ENCODE measurements at regions not wholly inside any gene's neighbourhood (a gene's known extent, or its start where the extent isn't known, plus 50 kb on each side); places are given as distances from the start of the nearest gene placed in this dataset.

DNA sequence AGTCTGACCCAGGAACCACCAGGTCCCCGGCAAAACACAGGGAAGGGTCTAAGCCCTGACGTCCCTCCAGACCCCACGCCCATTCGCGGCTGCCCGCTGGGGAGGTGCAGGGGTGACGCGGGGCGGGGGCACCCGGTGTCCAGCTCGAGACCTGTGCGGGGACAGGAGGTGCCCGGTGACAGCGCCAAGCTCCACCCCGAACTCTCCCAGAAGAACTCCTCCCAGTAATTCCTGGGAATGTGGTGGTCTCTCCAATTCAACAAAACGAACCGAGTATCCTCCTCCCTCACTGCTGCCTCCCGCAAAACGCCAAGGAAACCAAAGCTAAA lies 164.1 kb upstream of the PDE10A start:
- in situ Hi-C loops (cut with HindIII; ENCODE audit: low sequenced_read_pairs) = no loop called here

DNA sequence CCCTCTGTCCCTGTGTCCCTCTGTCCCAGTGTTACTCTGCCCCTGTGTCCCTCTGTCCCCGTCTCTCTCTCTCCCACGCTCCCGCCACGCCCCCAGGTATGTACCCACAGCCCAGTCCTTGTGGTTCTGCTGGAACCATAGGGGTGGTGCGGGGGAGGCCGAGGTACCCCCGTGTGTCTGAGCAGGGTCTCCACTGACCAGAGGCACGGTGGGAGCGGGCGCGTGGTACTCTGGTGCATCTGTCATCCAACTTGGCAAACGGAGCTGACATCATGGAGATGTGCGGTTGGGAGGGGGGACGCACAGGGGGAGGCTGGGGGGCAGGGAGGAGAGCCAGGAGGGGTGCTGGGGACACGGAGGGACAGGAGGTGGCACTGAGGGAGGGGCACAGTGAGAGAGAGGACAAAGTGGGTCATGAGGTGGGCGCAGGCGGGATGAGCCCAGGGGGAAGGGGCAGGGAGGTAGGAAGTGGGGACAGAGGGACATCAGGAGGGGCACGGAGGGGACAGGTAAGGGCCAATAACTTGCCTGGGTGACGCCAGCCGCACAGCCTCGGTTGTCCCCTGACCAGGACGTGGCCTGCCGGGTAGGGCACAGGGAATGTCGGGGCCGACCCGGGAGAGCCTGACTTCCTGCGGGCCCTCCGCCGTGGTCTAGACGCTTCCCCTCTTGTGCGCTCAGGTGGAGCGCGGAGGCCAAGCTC lies 163.6 kb upstream of the PDE10A start:
- TF ChIP-seq, protein P1, sequence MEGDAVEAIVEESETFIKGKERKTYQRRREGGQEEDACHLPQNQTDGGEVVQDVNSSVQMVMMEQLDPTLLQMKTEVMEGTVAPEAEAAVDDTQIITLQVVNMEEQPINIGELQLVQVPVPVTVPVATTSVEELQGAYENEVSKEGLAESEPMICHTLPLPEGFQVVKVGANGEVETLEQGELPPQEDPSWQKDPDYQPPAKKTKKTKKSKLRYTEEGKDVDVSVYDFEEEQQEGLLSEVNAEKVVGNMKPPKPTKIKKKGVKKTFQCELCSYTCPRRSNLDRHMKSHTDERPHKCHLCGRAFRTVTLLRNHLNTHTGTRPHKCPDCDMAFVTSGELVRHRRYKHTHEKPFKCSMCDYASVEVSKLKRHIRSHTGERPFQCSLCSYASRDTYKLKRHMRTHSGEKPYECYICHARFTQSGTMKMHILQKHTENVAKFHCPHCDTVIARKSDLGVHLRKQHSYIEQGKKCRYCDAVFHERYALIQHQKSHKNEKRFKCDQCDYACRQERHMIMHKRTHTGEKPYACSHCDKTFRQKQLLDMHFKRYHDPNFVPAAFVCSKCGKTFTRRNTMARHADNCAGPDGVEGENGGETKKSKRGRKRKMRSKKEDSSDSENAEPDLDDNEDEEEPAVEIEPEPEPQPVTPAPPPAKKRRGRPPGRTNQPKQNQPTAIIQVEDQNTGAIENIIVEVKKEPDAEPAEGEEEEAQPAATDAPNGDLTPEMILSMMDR (IDR thresholded peaks at IDR 0.05; ENCODE audit: low read depth, low read length, missing control alignments) = no peak
- DNase-seq (ENCODE audit: low read depth) = no peak
- in situ Hi-C loops (cut with HindIII; ENCODE audit: low sequenced_read_pairs) = no loop called here
- H3K4me3 ChIP-seq (ENCODE audit: low read depth, low read length) = no peak overlapping the region

More for the DNA sequence above, 164.1 kb upstream of the PDE10A start:
- no peak overlapping the region for H3K4me3 ChIP-seq (ENCODE audit: low read depth, low read length)
- TF ChIP-seq, protein P1 (IDR thresholded peaks at IDR 0.05; ENCODE audit: low read depth, low read length, missing control alignments) = no peak
- DNase-seq (ENCODE audit: low read depth) = no peak

DNA sequence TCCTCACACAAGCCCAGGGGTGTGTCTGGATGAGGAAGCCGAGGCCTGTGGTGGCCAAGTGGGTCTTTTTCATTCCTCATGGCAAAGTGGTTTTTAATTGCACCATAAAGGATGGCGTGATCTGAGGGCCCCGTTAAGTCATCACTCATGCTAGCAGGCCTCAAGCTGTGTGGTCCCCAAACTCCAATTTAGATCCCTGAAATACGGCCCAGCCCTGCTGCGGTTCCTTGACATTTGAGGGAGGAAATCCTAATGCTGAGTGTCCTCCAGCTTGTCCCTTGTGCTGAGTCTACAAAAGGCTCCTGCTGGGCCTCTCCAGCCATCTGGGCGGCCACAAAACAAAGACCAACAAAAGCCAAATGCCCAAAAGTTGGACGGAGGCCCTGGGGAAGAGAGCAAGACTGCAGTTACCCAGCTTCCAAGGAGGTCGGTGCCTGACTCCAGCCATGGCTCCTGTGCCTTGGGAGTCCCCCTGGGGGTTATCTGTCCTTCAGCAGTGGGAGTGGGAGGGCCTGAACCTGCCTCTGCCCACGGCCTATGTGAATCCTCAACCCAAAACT lies 162.3 kb upstream of the PDE10A start:
- TF ChIP-seq, protein P1 (IDR thresholded peaks at IDR 0.05; ENCODE audit: low read depth, low read length, missing control alignments) = no peak

DNA sequence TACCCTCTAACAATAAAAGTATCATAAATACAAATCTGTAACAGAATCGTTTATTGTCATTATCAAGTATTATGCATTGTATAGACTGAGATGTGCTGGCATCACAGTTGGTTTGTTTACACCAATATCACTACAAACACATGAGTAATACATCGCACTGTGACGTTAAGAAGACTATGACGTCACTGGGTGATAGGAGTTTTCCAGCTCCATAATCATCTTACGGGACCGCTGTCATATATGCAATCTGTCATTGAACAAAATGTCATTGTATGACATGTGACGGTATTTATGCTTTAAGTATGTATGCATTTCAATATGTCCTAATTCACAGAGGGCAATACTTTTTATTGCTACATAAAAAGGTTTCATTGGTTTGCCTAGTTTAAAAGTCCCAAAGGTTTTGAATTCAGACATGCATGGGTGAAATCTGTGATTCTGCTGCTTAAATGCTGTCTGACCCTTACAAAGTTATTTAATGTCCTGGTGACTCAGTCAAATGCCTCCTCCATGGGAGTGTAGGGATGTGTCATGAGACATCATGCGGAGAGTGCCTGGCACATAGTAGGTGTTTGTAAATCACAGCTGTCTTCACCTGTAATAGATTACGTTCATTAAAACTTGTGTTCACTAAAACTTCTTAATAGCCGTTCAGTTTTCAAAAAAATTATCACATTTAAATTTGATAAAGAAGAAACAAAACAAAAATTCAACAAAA lies 160.7 kb upstream of the PDE10A start:
- in situ Hi-C loops (cut with HindIII; ENCODE audit: low sequenced_read_pairs) = no loop called here
- no peak overlapping the region for H3K4me3 ChIP-seq (ENCODE audit: low read depth, low read length)
- TF ChIP-seq, protein P1 (IDR thresholded peaks at IDR 0.05; ENCODE audit: low read depth, low read length, missing control alignments) = no peak
- no peak for DNase-seq (ENCODE audit: low read depth)

More for the DNA sequence above, 162.3 kb upstream of the PDE10A start:
- no peak for DNase-seq (ENCODE audit: low read depth)
- H3K4me3 ChIP-seq (ENCODE audit: low read depth, low read length) = no peak overlapping the region
- in situ Hi-C loops (cut with HindIII; ENCODE audit: low sequenced_read_pairs) = no loop called here

DNA sequence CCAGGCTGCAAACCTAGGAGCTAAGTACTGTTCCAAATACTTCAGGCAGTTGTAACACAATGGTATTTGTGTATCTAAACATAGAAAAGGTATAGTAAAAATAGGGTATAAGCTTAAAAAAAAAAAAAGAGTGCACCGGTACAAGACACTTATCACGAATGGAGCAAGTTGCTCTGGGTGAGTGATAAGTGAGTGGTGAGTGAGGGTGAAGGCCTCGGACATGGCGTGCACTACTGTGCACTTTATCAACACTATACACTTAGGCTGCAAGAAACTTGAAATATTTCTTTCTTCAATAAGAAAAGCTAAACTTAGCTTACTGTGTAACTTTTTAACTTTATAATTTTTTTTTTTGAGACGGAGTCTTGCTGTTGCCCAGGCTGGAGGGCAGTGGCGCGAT lies 159.5 kb upstream of the PDE10A start:
- H3K4me3 ChIP-seq (ENCODE audit: low read depth, low read length) = no peak overlapping the region
- in situ Hi-C loops (cut with HindIII; ENCODE audit: low sequenced_read_pairs) = no loop called here
- TF ChIP-seq, protein P1 (IDR thresholded peaks at IDR 0.05; ENCODE audit: low read depth, low read length, missing control alignments) = no peak
- DNase-seq (ENCODE audit: low read depth) = no peak

DNA sequence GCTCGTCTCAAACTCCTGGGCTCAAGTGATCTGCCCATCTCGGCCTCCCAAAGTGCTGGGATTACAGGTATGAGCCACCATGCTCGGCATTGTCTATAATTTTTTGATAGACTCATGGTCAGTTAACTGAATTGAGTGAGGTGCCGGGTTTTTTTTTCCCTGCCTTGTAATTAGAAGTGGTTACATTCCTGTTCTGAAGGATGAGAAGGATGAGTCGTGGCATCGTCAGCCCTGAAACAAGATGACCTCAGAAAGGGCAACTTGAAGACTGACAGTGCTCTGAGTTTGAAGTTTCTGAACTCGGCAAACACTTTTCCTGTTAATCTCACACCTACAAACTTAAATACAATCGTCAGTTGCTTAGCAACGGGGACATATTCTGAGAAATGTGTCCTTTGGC lies 158.7 kb upstream of the PDE10A start:
- no peak for DNase-seq (ENCODE audit: low read depth)
- no peak overlapping the region for H3K4me3 ChIP-seq (ENCODE audit: low read depth, low read length)
- TF ChIP-seq, protein P1 (IDR thresholded peaks at IDR 0.05; ENCODE audit: low read depth, low read length, missing control alignments) = no peak
- in situ Hi-C loops (cut with HindIII; ENCODE audit: low sequenced_read_pairs) = no loop called here
